GM18861 (cell line): ENCODE measurements at regions not wholly inside any gene's neighbourhood (a gene's known extent, or its start where the extent isn't known, plus 50 kb on each side); places are given as distances from the start of the nearest gene placed in this dataset.
"Not testable (repeated sequence)": the region's sequence is repeated elsewhere in the genome, so short reads cannot be mapped to it uniquely, and the experiment has no call there.

Experiments
- ATAC-seq: cut with Tn5 transposase; IDR thresholded peaks from one replicate; pipeline ENCODE4 v1.9.1; 2021; ENCODE audit not compliant: unreplicated experiment

GRCh38 chr22:49513358-49513851, 314.3 kb downstream of the BRD1 start:
- no peak for ATAC-seq

DNA sequence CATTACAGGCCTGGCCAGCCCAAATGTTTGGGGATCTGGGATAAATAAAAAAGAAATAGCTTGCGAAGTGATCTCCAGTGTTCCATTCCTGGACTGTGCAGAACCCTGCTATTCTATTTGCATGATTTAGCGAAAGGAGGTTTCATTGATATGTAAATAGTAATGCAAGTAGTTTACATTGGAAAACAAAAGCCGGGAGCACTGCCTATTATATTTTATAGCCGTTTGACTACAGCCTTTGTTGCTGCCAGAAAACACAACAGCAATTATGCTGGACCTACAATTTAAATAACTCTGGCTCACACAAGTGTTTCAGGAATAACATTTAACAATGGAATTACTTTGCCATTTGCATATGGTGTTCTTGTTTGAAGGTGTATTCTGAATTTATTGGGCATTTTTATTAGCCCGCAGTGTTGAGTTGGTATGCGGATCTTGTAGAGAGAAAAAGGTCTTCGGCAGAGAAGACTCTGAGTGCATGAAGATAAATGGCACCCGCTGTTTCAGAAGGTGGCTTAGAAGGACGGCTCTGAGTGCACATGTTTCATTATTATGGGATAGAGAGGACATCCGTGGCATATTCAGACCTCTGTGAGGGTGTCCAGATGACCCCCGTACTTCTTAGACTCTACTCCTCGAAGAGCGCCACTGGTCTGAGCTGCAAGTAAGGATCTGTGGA, 315.0 kb downstream of the BRD1 start:
- ATAC-seq, result no peak

DNA sequence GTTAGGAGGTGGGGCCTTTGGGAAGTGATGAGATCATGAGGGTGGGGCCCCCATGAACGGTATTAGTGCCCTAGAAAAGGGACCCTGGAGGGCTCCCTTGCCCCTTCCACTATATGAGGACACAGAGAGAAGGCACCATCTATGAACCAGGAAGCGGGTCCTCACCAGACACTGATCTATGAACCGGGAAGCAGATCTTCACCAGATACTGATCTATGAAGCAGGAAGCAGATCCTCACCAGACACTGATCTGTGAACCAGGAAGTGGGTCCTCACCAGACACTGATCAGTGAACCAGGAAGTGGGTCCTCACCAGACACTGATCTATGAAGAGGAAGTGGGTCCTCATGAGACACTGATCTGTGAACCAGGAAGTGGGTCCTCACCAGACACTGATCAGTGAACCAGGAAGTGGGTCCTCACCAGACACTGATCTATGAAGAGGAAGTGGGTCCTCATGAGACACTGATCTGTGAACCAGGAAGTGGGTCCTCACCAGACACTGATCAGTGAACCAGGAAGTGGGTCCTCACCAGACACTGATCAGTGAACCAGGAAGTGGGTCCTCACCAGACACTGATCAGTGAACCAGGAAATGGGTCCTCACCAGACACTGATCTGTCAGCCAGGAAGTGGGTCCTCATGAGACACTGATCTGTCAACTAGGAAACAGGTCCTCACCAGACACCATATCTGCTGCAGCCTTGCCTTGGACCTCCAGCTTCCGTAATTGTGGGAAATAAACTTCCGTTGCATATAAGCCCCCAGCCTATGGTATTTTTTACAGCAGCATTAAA, 316.1 kb downstream of the BRD1 start:
- not testable (repeated sequence) for ATAC-seq

- no peak for ATAC-seq
Measured at GRCh38 chr22:49510718-49511117, 317.0 kb downstream of the BRD1 start.

GRCh38 chr22:49509016-49509415, 318.7 kb downstream of the BRD1 start:
- no peak for ATAC-seq

DNA sequence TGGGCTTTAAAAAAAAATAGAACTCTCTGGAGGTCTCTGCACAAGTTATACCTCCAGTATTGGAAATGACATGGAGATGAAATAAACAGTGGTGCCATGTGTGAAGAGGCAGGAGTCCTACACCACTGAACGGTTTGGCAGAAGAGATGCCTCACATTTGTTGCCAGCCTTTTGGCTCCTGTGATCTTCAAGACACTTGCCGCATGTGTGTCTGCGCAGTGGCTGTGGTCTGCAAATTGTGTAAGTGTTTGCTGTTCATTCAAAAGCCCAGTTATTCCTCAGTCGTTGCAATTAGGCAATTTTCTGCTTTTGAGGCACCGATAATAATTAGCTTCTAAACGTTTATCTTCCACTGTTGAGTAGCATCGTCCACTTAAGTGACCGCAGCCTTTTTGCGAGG, 319.1 kb downstream of the BRD1 start:
- ATAC-seq, result no peak

GRCh38 chr22:49507607-49508292, 319.9 kb downstream of the BRD1 start:
- ATAC-seq, result no peak

DNA sequence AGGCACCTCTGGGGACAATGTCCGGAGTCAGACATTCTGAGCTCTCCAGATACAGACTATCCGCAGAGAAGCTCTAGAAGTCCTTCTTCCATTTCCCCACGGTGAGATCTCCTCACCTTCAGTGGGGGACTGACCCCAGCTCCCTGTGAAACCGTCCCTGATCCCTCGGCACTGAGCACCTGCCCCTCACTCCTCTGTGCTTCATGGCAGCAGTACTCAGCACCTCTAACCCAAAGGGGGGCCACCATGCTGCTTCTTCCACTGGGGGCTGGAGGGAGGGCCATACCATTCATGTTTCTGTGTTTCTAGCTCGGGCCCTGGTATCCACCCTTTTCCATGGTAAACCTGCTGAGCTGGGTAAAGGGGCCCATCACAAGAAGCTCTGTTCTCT, 321.7 kb downstream of the BRD1 start:
- ATAC-seq, result no peak

- no peak for ATAC-seq
Measured at GRCh38 chr22:49505337-49506009, 322.2 kb downstream of the BRD1 start.

- no peak for ATAC-seq
Measured at GRCh38 chr22:49503896-49504521, 323.7 kb downstream of the BRD1 start.

GRCh38 chr22:49503321-49503720, 324.4 kb downstream of the BRD1 start:
- ATAC-seq, result no peak

- ATAC-seq, result no peak
Measured at GRCh38 chr22:49502126-49502826, 325.4 kb downstream of the BRD1 start.

DNA sequence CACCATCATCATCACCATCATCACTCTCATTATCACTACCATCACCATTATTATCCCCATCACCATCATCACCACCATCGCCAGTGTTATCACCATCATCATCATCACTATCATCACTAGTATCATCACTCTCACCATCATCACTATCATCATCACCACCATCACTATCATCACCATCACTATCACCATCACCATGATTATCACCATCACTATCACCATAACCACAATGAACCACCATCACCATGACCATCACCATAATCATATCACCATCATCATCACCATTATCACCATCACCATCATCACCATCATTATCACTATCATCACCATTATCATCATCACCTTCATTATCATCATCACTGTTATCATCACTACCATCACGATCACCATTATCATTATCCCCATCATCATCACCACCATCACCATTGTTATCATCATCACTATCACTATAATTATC, 326.7 kb downstream of the BRD1 start:
- ATAC-seq, result no peak

DNA sequence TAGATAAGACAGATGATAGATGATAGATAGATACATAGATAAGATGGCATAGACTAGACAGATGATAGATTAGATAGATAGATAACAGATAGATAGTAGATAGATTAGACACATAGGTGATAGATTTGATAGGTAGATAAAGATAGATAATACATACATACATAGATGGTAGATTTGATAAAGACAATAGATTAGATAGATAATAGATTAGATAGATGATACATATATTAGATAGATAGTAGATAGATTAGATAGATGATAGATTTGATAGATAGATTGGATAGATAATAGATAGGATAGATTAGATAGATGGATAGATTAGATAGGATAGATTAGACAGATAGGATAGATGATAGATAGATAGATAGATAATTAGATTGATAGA, 327.6 kb downstream of the BRD1 start:
- ATAC-seq, result no peak

DNA sequence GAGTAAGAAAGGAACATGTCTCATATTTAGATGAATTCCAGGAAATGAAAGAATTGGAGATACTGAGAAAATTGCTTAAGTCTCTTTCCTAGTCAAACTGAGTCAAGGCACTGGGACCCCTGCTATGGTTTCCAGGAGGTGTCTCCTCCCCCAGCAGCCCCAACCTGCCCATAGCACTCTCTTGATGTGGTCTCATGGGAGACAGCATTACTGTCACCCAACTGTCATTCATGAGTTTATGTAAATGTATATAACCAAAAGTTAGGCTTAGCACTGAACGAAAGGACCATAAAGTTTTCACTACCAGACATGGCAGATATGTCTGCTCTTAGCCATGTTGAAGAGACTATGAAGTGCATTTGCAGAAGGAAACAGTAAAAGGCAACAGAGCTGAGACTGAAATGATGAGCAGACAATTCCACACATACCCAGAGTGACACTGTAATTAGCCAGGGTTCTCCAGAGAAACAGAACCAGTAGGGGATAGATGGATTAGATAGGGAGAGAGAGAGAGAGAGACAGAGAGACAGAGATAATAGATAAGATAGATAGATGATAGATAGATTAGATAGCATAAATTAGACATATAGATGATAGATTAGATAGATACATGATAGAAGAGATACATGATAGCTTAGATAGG, 328.1 kb downstream of the BRD1 start:
- ATAC-seq, result no peak

- ATAC-seq, result no peak
Measured at GRCh38 chr22:49497266-49497665, 330.4 kb downstream of the BRD1 start.

- ATAC-seq, result no peak
Measured at GRCh38 chr22:49494555-49494954, 333.1 kb downstream of the BRD1 start.

- no peak for ATAC-seq
Measured at GRCh38 chr22:49492741-49493251, 334.9 kb downstream of the BRD1 start.

GRCh38 chr22:49492308-49492707, 335.4 kb downstream of the BRD1 start:
- ATAC-seq, result no peak
